ENCODE measurements at regions not wholly inside any gene's neighbourhood (a gene's known extent, or its start where the extent isn't known, plus 50 kb on each side); places are given as distances from the start of the nearest gene placed in this dataset.
A peak's percentile ranks its signal among the peaks of the same experiment; 100 is the strongest.
"Not testable (repeated sequence)": the region's sequence is repeated elsewhere in the genome, so short reads cannot be mapped to it uniquely, and the experiment has no call there.

DNA sequence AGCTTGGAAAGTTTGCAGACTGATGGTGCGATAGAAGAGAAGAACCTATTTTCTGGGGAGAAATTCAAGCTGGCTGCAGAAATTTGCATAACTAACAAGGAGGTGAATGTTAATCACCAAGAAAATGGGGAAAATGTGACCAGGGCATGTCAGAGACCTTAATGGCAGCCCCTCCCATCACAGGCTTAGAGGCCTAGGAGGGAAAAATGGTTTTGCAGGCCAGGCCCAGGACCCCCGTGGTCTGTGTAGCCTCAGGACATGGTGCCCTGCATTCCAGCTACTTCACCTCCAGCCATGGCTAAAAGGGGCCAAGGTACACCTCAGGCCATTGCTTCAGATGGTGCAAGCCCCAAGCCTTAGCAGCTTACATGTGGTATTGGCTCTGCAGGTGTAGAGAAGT is 207.1 kb upstream of the CXorf66 start:
- intact Hi-C loops (cut with DNase I): no loop called here
- no peak for DNase-seq

DNA sequence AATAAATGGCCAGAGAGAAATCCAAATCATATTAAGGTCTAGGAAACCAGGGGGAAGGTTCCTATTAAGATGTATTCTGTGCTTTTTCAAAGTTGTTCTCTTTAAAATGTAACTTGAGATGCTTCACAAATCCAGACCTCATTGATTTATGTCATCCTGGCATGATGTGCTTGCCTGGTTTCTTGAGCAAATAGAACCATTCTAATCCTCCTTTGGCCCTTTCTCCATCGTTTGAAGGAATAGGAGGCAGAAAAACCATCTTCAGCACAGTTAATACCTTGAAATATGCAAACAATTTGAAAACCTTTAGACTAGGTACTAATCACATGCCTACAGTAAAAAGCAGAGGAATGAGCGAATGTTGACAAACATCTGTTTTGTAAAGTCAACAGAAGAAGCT is 202.2 kb upstream of the CXorf66 start:
- no peak for DNase-seq
- intact Hi-C loops (cut with DNase I): no loop called here

- no peak for DNase-seq
- intact Hi-C loops (cut with DNase I): no loop called here
These were observed 200.5 kb upstream of the CXorf66 start for GRCh38 chrX:140165849-140166248.

DNA sequence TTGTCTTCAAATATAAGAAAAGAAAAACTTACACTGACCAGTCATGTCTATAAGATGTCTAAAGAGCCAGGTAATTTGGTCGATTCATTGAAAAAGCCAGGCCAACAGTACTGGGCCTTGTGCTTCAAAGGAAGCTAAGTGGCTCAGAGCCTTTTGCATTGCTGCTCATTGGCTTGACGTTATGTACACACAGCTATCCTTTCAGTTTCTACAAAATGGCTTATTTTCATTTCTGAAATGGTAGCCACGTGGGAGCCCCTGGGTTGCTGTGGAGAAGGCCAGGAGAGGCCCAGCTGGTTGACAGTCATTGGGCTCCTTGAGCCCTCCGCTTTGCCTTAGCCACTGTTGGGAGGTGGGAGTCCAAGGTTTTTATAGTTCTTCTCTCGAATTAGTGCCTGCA is 199.1 kb upstream of the CXorf66 start:
- no peak for DNase-seq
- intact Hi-C loops (cut with DNase I): no loop called here

GRCh38 chrX:140163371-140164159 is 198.2 kb upstream of the CXorf66 start:
- intact Hi-C loops (cut with DNase I): no loop called here
- DNase-seq: no peak

GRCh38 chrX:140157611-140158010 is 192.3 kb upstream of the CXorf66 start:
- intact Hi-C loops (cut with DNase I): no loop called here
- no peak for DNase-seq

DNA sequence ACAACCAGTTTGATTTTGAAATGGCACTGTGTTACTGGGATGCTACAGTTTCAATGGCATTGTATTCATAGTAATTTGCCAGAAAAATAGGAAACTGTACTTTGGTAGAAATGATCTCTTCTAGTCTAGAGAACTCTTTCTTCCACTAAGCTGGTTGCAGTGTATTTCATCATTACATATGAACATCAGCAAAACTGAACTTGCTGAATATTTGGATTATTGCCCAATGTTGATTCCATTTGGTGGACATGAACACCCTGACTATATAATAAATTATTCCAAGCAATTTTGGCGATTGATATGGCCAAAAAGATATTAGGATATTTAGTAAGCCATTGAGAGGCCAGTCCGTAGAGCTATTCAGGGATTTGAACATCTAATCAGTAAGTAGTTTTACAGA is 191.8 kb upstream of the CXorf66 start:
- no peak for DNase-seq
- intact Hi-C loops (cut with DNase I): no loop called here

DNA sequence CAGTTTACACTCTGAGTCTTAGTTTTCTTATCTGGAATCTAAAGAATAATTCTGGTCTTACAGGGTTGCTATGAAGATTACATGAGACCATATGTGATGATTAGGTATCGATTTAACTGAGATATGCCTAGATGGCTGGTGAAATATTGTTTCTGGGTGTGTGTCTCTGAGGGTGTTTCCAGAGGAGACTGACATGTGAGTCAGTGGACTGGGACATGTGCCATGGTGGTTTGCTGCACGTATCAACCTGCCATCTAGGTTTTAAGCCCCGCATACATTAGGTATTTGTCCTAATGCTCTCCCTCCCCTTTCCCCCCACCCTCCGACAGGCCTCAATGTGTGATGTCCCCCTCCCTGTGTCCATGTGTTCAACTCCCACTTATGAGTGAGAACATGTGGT is 186.0 kb upstream of the CXorf66 start:
- no peak for DNase-seq
- intact Hi-C loops (cut with DNase I): no loop called here

DNA sequence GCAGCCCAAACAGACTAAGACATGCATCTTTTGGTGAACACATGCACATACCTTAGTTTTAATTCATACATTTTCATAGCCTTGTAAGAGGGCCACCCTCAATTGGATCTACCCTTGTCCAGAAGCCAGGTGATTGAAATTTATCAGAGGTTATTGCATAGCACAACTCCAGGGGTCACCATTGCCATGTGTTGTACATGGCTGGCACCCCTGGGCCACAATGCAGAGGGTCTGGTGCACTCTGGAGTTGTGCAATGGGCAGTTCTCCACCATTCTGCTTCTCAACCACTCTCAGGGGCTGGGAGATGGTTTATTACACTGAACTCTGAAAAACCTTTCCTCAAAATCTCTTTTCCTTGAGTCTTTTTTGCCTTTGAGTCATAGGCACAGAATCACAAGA is 184.4 kb upstream of the CXorf66 start:
- intact Hi-C loops (cut with DNase I): no loop called here
- DNase-seq: no peak

- peak in 4 of 10 donors; percentile 11 to 42 (median 26) for DNase-seq
These were observed 176.2 kb upstream of the CXorf66 start for GRCh38 chrX:140141444-140142029.

GRCh38 chrX:140138492-140138891 is 173.2 kb upstream of the CXorf66 start:
- intact Hi-C loops (cut with DNase I): not testable (repeated sequence)
- DNase-seq: peak in 1 of 10 donors; percentile 29

More at GRCh38 chrX:140141444-140142029, 176.2 kb upstream of the CXorf66 start:
- intact Hi-C loops (cut with DNase I): loop anchor here (1.0 kb wide), 1 partner anchor 84 kb away; no protein-coding TSS in a partner anchor

GRCh38 chrX:140138065-140138464 is 172.7 kb upstream of the CXorf66 start:
- intact Hi-C loops (cut with DNase I); DNase-seq: not testable (repeated sequence)

- intact Hi-C loops (cut with DNase I): no loop called here
These were observed 167.6 kb upstream of the CXorf66 start for GRCh38 chrX:140132937-140133336.

GRCh38 chrX:140123446-140123845 is 158.1 kb upstream of the CXorf66 start:
- intact Hi-C loops (cut with DNase I): no loop called here
- no peak for DNase-seq

More at GRCh38 chrX:140132937-140133336, 167.6 kb upstream of the CXorf66 start:
- no peak for DNase-seq

- DNase-seq; intact Hi-C loops (cut with DNase I): not testable (repeated sequence)
These were observed 148.7 kb upstream of the CXorf66 start for GRCh38 chrX:140114059-140114458.

- no peak for DNase-seq
- intact Hi-C loops (cut with DNase I): no loop called here
These were observed 144.8 kb upstream of the CXorf66 start for GRCh38 chrX:140110081-140110650.

DNA sequence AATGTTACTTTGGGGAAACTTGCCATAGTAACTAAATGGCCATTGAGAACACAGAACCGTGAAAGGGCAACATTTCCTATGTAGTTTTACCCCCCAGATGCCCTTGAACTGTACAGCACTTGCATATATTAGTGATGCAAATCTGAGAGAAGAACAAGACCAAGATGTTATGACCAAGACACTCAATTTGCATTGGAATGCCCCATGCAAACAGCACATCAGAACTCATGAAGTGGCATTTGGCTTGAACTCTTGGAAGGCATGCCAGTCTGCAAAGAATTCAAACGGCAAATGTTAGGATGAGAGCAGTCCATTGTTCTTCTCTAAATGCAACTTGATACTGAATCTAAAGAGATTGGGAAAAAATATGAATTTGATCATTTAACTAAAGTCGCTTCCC is 139.4 kb upstream of the CXorf66 start:
- intact Hi-C loops (cut with DNase I): no loop called here
- DNase-seq: no peak

GRCh38 chrX:140099221-140099620 is 133.9 kb upstream of the CXorf66 start:
- DNase-seq: no peak
- intact Hi-C loops (cut with DNase I): no loop called here

GRCh38 chrX:140092121-140092520 is 126.8 kb upstream of the CXorf66 start:
- peak in 3 of 10 donors; percentile 66 to 82 (median 82) for DNase-seq
- intact Hi-C loops (cut with DNase I): no loop called here

DNA sequence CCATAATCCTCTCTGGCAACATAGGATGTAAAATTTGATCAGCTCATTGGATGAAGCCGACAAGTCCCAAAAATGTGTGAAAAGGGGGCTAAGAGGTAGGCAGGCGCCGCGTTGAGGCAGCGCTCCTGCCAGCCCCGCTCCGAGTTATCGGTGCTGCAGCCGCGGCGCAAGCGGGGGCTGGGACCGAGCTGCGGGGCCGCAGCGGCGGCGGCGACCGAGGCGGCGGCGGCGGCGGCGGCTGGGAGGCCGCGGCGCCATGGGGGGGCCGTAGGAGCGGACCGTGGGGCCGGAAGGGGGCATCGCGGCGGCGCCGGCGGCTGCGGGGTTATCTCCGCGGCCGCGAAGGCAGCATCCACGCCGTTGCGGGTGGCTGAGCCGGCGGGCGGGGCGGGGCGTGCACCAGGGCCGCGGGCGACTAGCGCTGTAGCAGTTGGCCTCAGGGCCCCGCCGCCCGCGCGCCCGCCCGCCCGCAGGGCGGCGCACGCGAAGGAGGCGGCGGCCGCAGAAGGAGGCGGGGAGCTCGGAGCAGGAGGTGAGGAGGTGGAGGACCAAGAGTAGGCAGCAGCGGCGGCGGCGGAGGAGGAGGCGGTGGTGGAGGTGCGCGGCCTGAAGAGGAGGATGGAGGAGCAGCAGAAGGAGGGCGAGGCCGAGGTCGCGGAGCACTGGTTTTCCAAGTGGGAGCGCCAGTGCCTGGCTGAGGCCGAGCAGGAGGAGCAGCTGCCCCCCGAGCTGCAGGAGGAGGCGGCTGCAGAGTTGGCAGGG is 126.0 kb upstream of the CXorf66 start:
- DNase-seq: peak in 9 of 10 donors; percentile 4 to 87 (median 27)
- intact Hi-C loops (cut with DNase I): no loop called here

- DNase-seq: no peak
- intact Hi-C loops (cut with DNase I): no loop called here
These were observed 125.4 kb upstream of the CXorf66 start for GRCh38 chrX:140090800-140091124.
